ENCODE measurements at regions not wholly inside any gene's neighbourhood (a gene's known extent, or its start where the extent isn't known, plus 50 kb on each side); places are given as distances from the start of the nearest gene placed in this dataset.

DNA sequence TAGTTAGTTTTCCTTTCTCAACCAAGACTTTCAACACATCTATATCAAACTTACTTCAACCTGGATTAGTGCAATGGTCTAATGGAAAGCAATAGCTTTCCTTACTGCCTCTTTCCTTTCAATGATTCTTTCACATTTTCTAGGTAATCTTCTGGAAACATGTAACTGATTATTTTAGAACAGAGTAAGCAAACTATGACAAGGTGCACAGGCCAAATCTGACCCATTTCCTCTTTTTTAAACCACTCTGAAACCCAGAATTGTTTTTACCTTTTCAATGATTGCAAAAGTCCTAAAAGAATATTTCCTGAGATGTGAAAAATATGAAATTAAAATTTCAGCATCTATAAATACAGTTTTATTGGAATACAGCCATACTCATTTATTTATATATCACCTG is 81.6 kb upstream of the TMTC2 start:
- TF ChIP-seq POLR2A (IDR thresholded peaks at IDR 0.05) (no peak), CTCF (IDR thresholded peaks at IDR 0.05) (no peak)
